HG02678 (cell line): ENCODE measurements at regions not wholly inside any gene's neighbourhood (a gene's known extent, or its start where the extent isn't known, plus 50 kb on each side); places are given as distances from the start of the nearest gene placed in this dataset.
"Not testable (repeated sequence)": the region's sequence is repeated elsewhere in the genome, so short reads cannot be mapped to it uniquely, and the experiment has no call there.

ENCODE experiments used
- ATAC-seq: cut with Tn5 transposase; IDR thresholded peaks from one replicate; pipeline ENCODE4 v1.9.1; 2021; ENCODE audit warnings: mild to moderate bottlenecking, moderate library complexity; ENCODE audit not compliant: unreplicated experiment

- no peak for ATAC-seq
These were observed 898.2 kb downstream of the UQCRFS1 start for GRCh38 chr19:28314756-28315155.

DNA sequence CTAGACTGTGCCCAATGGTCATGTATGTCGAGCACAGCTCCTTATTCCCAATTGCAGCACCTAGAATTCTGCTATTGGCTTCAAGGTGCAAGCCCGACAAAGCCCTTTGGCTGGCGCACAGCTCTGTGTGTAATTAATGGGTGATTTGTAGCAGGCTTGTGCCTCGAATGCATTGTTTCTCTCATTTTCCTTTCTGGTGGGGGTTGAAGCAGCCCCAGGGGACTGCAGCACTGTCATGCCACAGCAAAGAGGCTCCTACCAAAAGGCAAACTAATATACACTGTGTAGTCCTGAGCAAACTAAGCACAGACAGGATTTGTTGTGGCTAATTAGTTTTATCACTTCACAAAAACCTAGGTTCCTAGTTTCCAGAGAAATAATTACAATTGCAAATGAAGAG is 898.7 kb downstream of the UQCRFS1 start:
- ATAC-seq = no peak

DNA sequence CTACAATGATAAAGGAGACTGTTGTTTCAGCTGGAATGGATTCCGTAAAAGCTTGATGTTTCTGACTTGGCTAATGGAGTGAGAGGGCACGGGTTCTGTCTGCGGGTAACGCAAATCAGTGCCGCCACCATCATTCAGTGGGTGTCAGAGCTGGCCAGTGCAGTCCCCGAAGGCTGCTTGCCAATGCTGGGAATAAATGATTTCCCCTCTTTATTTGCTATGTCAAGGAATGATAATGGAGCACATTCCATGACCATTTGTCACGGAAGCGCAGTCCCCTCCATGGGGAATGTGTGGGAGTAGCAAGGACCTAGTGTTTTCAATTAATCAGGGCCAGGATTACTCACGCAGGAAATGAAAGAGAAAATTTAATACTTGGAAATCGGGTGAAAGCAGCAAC is 899.3 kb downstream of the UQCRFS1 start:
- ATAC-seq = no peak

DNA sequence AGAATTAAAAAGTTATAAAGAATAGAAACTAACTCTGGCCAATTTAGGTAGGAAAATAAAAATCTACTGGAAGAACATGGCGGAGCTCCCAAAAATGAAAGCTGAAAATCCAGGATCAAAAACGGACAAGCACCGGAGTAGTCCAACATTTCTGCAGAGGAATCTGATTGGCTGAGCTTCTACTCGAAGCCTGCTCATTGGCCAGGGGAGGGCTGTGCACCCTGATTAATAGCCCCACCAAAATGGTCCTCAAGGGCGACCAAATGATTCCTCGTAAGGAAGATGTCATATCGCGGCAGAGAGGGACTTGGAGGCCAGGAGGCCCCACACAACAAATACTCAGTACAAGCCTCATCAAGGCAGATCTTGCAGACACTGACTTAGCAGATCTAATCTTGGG is 900.7 kb downstream of the UQCRFS1 start:
- ATAC-seq = no peak

DNA sequence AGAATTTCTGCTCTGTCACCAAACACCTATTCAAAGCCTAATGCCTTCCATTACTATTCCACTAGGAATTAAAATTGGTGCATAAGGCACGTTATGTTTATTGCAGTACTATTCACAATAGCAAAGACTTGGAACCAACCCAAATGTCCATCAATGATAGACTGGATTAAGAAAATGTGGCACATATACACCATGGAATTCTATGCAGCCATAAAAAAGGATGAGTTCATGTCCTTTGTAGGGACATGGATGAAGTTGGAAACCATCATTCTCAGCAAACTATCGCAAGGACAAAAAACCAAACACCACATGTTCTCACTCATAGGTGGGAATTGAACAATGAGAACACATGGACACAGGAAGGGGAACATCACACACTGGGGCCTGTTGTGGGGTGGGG is 902.1 kb downstream of the UQCRFS1 start:
- not testable (repeated sequence) for ATAC-seq

- ATAC-seq = no peak
These were observed 903.9 kb downstream of the UQCRFS1 start for GRCh38 chr19:28309070-28309469.

GRCh38 chr19:28307963-28308362 is 905.0 kb downstream of the UQCRFS1 start:
- no peak for ATAC-seq

- ATAC-seq = no peak
These were observed 905.5 kb downstream of the UQCRFS1 start for GRCh38 chr19:28307487-28307886.

DNA sequence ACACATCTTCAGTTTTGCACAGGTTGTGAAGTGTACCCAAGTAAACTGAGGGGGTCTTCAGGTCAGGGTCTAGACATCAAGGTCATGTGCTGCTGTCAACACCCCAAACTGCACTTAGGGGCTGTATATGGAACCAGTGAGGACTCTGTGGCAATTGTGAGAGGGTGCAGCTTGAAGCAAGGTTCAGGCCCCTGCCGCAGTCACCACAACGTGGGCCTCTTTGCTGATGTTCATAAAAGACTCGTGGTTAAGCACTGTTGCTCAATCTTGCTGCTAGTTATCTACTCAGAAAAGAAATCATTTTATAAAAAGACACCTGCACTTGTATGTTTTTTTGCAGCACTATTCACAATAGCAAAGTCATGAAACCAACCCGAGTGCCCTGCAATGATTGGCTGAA is 907.4 kb downstream of the UQCRFS1 start:
- no peak for ATAC-seq

DNA sequence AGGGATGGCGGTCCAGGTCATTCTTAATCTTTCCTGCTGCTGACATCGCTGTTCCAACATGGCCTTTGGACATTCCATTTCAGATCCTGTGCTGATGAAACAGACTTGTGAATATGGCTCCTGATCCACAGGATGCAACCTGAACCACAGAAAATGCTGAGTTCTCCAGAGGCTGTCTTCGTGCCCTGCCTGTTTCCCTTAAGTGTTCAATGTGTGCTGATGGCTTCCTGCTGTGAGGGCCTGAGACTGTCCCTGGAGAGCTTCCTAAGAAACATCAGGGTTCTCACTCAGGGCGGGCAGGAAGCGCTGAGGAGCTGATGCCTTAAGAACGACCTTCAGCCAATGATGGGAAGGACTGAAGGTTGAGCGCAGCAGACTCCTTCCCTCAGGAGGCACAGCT is 909.4 kb downstream of the UQCRFS1 start:
- no peak for ATAC-seq

- ATAC-seq = no peak
These were observed 911.0 kb downstream of the UQCRFS1 start for GRCh38 chr19:28301961-28302360.

DNA sequence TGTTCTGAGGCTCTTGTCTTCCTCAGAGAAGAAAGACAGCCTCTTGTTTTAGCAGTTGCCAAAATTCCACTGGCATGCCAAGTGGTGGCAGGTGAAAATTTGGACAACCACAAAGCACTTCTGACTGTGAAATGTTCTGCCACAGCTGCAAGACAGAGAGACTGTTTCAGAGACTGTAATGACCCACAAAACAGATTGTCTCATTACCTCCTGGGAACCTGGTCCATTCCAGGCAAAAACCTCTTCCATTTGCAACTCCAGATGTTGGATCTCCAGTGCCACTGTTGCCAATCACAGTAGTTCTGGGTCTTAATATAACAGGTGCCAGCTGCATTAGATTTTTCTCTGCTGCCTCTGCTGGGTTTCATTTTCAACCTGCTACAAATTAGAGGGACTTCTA is 911.5 kb downstream of the UQCRFS1 start:
- no peak for ATAC-seq

- ATAC-seq = no peak
These were observed 913.3 kb downstream of the UQCRFS1 start for GRCh38 chr19:28299649-28300048.

DNA sequence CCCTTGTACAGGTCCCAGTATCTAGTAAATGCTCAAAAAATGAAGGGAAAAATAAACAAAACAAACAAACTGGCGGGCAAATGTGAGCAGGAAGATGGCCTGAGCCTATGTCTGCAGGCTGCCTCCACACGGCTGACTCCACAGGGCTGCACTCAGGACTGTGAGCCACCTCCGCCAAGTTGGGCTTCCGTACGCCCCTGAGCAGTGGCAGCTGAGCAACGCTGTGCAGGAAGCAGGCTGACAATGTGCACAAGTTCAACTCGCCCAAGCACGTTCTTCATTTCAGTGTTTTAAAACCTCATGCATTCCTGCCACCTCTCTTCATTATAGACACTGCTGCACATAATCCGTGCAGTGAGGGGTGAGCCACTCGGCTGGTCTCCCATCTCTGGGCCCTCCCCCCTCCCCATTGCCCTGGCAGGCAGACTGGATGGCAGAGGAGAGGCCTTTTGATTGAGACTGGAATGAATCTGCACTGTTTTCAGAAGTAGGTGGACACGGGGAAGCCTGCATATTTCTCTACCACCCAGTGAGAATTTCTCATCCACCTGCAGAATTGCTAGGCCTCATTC is 915.3 kb downstream of the UQCRFS1 start:
- no peak for ATAC-seq

DNA sequence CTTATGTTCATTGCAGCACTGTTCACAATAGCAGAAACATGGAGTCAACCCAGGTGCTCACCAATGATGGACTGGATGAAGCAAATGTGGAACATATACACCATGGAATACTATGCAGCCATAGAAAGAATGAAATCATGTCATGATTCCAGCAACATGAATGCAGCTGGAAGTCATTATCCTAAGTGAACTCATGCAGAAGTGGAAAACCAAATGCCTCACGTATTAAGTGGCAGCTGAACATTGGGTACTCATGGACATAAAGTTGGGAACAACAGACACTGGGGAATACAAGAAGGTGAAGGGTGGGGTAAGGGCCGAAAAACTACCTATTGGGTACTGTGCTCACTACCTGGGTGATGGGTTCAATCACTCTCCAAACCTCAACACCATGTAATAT is 915.9 kb downstream of the UQCRFS1 start:
- ATAC-seq = no peak

GRCh38 chr19:28296506-28296905 is 916.4 kb downstream of the UQCRFS1 start:
- ATAC-seq = no peak

DNA sequence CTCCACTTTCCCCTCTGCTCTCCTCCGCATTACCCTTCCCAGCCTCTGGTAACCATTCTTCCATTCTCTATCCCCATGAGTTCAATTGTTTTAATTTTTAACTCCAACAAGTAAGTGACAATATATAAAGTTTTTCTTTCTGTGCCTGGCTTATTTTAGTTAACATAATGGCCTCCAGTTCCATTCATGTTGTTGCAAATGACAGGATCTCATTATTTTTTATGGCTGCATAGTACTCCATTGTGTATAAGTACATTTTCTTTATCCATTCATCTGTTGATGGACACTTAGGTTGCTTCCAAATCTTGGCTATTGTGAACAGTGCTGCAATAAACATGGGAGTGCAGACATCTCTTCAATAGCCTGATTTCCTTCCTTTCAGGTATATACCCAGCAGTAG is 918.0 kb downstream of the UQCRFS1 start:
- ATAC-seq = not testable (repeated sequence)

- no peak for ATAC-seq
These were observed 918.6 kb downstream of the UQCRFS1 start for GRCh38 chr19:28294395-28294794.

- no peak for ATAC-seq
These were observed 919.3 kb downstream of the UQCRFS1 start for GRCh38 chr19:28293685-28294084.

DNA sequence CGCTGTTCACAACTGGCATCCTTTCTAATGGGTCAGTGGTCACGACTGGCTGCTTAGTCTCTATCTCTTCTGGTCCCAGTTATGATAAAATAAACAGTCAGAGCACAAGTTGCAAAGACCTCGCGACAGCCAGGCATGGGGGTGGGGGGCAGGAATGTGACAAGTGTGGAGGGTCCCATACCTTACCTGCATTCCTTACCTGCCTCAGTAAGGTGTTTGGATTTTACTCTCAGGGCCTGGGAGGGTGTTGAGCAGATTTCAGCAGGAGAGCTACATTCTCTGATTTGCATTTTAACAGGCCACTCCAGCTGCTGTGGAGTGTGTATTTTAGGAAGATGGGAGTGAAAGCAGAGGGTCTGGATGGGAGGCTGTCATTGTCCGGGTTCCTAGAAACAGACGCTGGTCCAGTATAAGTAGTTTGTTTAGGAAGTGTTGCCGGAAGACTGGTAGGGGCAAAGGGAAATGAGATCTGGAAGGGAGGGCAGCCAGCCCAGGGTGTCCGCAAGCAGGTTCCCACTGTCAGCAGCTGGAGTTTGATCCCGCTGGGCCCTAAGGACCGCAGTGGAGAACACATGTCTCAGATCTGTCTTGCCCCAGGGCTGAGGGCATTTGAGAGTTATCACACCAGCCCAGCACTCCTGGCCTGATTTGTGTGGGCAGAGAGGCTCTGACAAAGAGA is 920.0 kb downstream of the UQCRFS1 start:
- ATAC-seq = no peak

DNA sequence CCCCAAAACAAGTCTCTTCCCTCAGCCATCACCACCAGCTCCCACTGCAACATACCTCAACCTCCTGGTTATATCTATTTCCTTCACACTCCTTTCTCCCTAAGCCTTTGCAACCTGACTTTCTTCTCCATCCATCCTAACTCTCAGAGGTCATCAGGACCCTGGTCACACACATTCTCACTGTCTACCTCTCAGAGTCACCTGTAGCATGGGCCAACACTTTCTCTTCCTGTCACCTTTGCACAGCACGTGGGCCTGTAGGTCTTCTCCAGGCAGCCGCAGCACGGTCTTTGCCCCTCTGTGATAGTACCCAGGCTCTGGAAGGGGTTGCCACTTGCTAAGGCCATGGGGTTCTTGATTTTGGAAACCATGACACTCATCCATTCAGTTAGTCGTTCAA is 921.1 kb downstream of the UQCRFS1 start:
- ATAC-seq = no peak

- ATAC-seq = no peak
These were observed 921.8 kb downstream of the UQCRFS1 start for GRCh38 chr19:28290963-28291657.
